Nephron progenitor cell (in vitro differentiated cells): ENCODE measurements at regions not wholly inside any gene's neighbourhood (a gene's known extent, or its start where the extent isn't known, plus 50 kb on each side); places are given as distances from the start of the nearest gene placed in this dataset.
"Not testable (repeated sequence)": the region's sequence is repeated elsewhere in the genome, so short reads cannot be mapped to it uniquely, and the experiment has no call there.

Experiments
- DNase-seq: peaks from one replicate; pipeline ENCODE4 v3.0.0; 2021
- H3K27ac Mint-ChIP-seq: 2 replicates; pipeline ENCODE4 v1.8.0; 2021; ENCODE audit warnings: mild to moderate bottlenecking, moderate library complexity, mixed read lengths
- H3K27me3 Mint-ChIP-seq: 2 replicates; pipeline ENCODE4 v1.8.0; 2021; ENCODE audit warnings: mild to moderate bottlenecking, low read depth, mixed read lengths; ENCODE audit not compliant: poor library complexity
- H3K36me3 Mint-ChIP-seq: 2 replicates; pipeline ENCODE4 v1.8.0; 2021; ENCODE audit warnings: low read depth, mixed read lengths
- H3K4me1 Mint-ChIP-seq: 2 replicates; pipeline ENCODE4 v1.8.0; 2021; ENCODE audit warnings: mixed read lengths
- H3K4me3 Mint-ChIP-seq: 2 replicates; pipeline ENCODE4 v1.8.0; 2021; ENCODE audit warnings: mild to moderate bottlenecking, moderate library complexity, mixed read lengths
- H3K9me3 Mint-ChIP-seq: 2 replicates; pipeline ENCODE4 v1.8.0; 2021; ENCODE audit warnings: mild to moderate bottlenecking, moderate library complexity, mixed read lengths
- CTCF ChIP-seq: fragments of 200-600 bp; sonication (generic); IDR thresholded peaks from 2 replicates; pipeline ENCODE4 v1.5.0; 2021; ENCODE audit warnings: antibody characterized with exemption

- not testable (repeated sequence) for H3K27me3 Mint-ChIP-seq, H3K4me1 Mint-ChIP-seq, H3K27ac Mint-ChIP-seq, DNase-seq, H3K4me3 Mint-ChIP-seq
- Mint-ChIP-seq H3K9me3 (peaks cover 44% of the 10 kb centered on the region), H3K36me3 (peaks cover 26% of the 10 kb centered on the region)
Observed at GRCh38 chr21:8987896-8988295, 1533.5 kb upstream of the TPTE start.

GRCh38 chr21:8988696-8989095 lies 1532.7 kb upstream of the TPTE start:
- peaks cover 52% of the 10 kb centered on the region for H3K9me3 Mint-ChIP-seq
- no peaks in the 10 kb centered on the region for H3K27me3 Mint-ChIP-seq

GRCh38 chr21:8989261-8989711 lies 1532.1 kb upstream of the TPTE start:
- H3K36me3 Mint-ChIP-seq: peaks cover 32% of the 10 kb centered on the region

More at GRCh38 chr21:8988696-8989095, 1532.7 kb upstream of the TPTE start:
- H3K36me3 Mint-ChIP-seq: peaks cover 32% of the 10 kb centered on the region
- no peak for DNase-seq
- H3K4me3 Mint-ChIP-seq: no peak overlapping the region
- no peak for TF ChIP-seq CTCF
- H3K4me1 Mint-ChIP-seq: no peaks in the 10 kb centered on the region
- no peak overlapping the region for H3K27ac Mint-ChIP-seq

GRCh38 chr21:8989721-8990325 lies 1531.6 kb upstream of the TPTE start:
- Mint-ChIP-seq H3K27ac (no peak overlapping the region), H3K36me3 (peaks cover 32% of the 10 kb centered on the region), H3K27me3 (no peaks in the 10 kb centered on the region), H3K4me1 (no peaks in the 10 kb centered on the region), H3K9me3 (peaks cover 63% of the 10 kb centered on the region), H3K4me3 (no peak overlapping the region)
- no peak for DNase-seq
- TF ChIP-seq CTCF: no peak

More at GRCh38 chr21:8989261-8989711, 1532.1 kb upstream of the TPTE start:
- Mint-ChIP-seq H3K4me1 (no peaks in the 10 kb centered on the region), H3K9me3 (peaks cover 58% of the 10 kb centered on the region), H3K4me3 (no peak overlapping the region), H3K27ac (no peak overlapping the region), H3K27me3 (no peaks in the 10 kb centered on the region)
- no peak for TF ChIP-seq CTCF
- no peak for DNase-seq

- no peak for TF ChIP-seq CTCF
- Mint-ChIP-seq H3K27me3 (no peaks in the 10 kb centered on the region), H3K4me1 (no peaks in the 10 kb centered on the region), H3K4me3 (no peak overlapping the region), H3K9me3 (peaks cover 70% of the 10 kb centered on the region), H3K27ac (no peak overlapping the region), H3K36me3 (peaks cover 32% of the 10 kb centered on the region)
- DNase-seq: no peak
Observed at GRCh38 chr21:8990326-8991087, 1530.9 kb upstream of the TPTE start.

GRCh38 chr21:8991088-8991907 lies 1530.1 kb upstream of the TPTE start:
- no peak for TF ChIP-seq CTCF
- Mint-ChIP-seq H3K4me1 (no peaks in the 10 kb centered on the region), H3K36me3 (peaks cover 32% of the 10 kb centered on the region), H3K4me3 (no peak overlapping the region), H3K27me3 (no peaks in the 10 kb centered on the region), H3K27ac (no peak overlapping the region), H3K9me3 (peaks cover 78% of the 10 kb centered on the region)
- no peak for DNase-seq
